ENCODE measurements at regions not wholly inside any gene's neighbourhood (a gene's known extent, or its start where the extent isn't known, plus 50 kb on each side); places are given as distances from the start of the nearest gene placed in this dataset.

- TF ChIP-seq CTCF (IDR thresholded peaks at IDR 0.05; ENCODE audit: low read depth, low read length, missing control alignments) = no peak
- no peak overlapping the region for H3K4me3 ChIP-seq (ENCODE audit: low read depth, low read length)
- DNase-seq (ENCODE audit: low read depth) = no peak
These were observed 265.1 kb downstream of the GAS1 start for GRCh38 chr9:86682240-86682639.

- no peak for TF ChIP-seq CTCF (IDR thresholded peaks at IDR 0.05; ENCODE audit: low read depth, low read length, missing control alignments)
- DNase-seq (ENCODE audit: low read depth) = no peak
These were observed 267.4 kb downstream of the GAS1 start for GRCh38 chr9:86679909-86680308.

GRCh38 chr9:86676396-86676795 is 270.9 kb downstream of the GAS1 start:
- no peak overlapping the region for H3K4me3 ChIP-seq (ENCODE audit: low read depth, low read length)
- no peak for DNase-seq (ENCODE audit: low read depth)
- no peak for TF ChIP-seq CTCF (IDR thresholded peaks at IDR 0.05; ENCODE audit: low read depth, low read length, missing control alignments)

More at GRCh38 chr9:86679909-86680308, 267.4 kb downstream of the GAS1 start:
- no peak overlapping the region for H3K4me3 ChIP-seq (ENCODE audit: low read depth, low read length)

- H3K4me3 ChIP-seq (ENCODE audit: low read depth, low read length) = no peak overlapping the region
- TF ChIP-seq CTCF (IDR thresholded peaks at IDR 0.05; ENCODE audit: low read depth, low read length, missing control alignments) = no peak
- DNase-seq (ENCODE audit: low read depth) = no peak
These were observed 271.5 kb downstream of the GAS1 start for GRCh38 chr9:86675805-86676204.

GRCh38 chr9:86674487-86674886 is 272.8 kb downstream of the GAS1 start:
- H3K4me3 ChIP-seq (ENCODE audit: low read depth, low read length) = no peak overlapping the region
- no peak for TF ChIP-seq CTCF (IDR thresholded peaks at IDR 0.05; ENCODE audit: low read depth, low read length, missing control alignments)
- no peak for DNase-seq (ENCODE audit: low read depth)

- no peak for TF ChIP-seq CTCF (IDR thresholded peaks at IDR 0.05; ENCODE audit: low read depth, low read length, missing control alignments)
- DNase-seq (ENCODE audit: low read depth) = no peak
- H3K4me3 ChIP-seq (ENCODE audit: low read depth, low read length) = no peak overlapping the region
These were observed 274.3 kb downstream of the GAS1 start for GRCh38 chr9:86672966-86673365.

- no peak for TF ChIP-seq CTCF (IDR thresholded peaks at IDR 0.05; ENCODE audit: low read depth, low read length, missing control alignments)
- DNase-seq (ENCODE audit: low read depth) = no peak
- no peak overlapping the region for H3K4me3 ChIP-seq (ENCODE audit: low read depth, low read length)
These were observed 275.0 kb downstream of the GAS1 start for GRCh38 chr9:86672301-86672700.
